ENCODE measurements at regions not wholly inside any gene's neighbourhood (a gene's known extent, or its start where the extent isn't known, plus 50 kb on each side); places are given as distances from the start of the nearest gene placed in this dataset.

GRCh38 chr7:46625032-46625431, 704.0 kb upstream of the IGFBP3 start:
- DNase-seq (ENCODE audit: low spot score), result no peak
- TF ChIP-seq, protein P1, sequence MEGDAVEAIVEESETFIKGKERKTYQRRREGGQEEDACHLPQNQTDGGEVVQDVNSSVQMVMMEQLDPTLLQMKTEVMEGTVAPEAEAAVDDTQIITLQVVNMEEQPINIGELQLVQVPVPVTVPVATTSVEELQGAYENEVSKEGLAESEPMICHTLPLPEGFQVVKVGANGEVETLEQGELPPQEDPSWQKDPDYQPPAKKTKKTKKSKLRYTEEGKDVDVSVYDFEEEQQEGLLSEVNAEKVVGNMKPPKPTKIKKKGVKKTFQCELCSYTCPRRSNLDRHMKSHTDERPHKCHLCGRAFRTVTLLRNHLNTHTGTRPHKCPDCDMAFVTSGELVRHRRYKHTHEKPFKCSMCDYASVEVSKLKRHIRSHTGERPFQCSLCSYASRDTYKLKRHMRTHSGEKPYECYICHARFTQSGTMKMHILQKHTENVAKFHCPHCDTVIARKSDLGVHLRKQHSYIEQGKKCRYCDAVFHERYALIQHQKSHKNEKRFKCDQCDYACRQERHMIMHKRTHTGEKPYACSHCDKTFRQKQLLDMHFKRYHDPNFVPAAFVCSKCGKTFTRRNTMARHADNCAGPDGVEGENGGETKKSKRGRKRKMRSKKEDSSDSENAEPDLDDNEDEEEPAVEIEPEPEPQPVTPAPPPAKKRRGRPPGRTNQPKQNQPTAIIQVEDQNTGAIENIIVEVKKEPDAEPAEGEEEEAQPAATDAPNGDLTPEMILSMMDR (IDR thresholded peaks at IDR 0.05; ENCODE audit: poor library complexity, severe bottlenecking), result no peak
- no peaks in the 10 kb centered on the region for H3K36me3 ChIP-seq (ENCODE audit: low read depth)
- no peak overlapping the region for H3K4me3 ChIP-seq (ENCODE audit: severe bottlenecking)
- no peaks in the 10 kb centered on the region for H3K9me3 ChIP-seq (ENCODE audit: severe bottlenecking)
- no peak for ATAC-seq (ENCODE audit: low read depth)
- no peaks in the 10 kb centered on the region for H3K27me3 ChIP-seq (ENCODE audit: insufficient read depth, poor library complexity, severe bottlenecking)
- H3K4me1 ChIP-seq (ENCODE audit: insufficient read depth, poor library complexity, severe bottlenecking), result no peaks in the 10 kb centered on the region
- no peak overlapping the region for H3K27ac ChIP-seq (ENCODE audit: poor library complexity, severe bottlenecking)

GRCh38 chr7:46622251-46622650, 701.2 kb upstream of the IGFBP3 start:
- Histone ChIP-seq H3K4me3 (ENCODE audit: severe bottlenecking) (no peak overlapping the region), H3K36me3 (ENCODE audit: low read depth) (no peaks in the 10 kb centered on the region), H3K27ac (ENCODE audit: poor library complexity, severe bottlenecking) (no peak overlapping the region), H3K27me3 (ENCODE audit: insufficient read depth, poor library complexity, severe bottlenecking) (no peaks in the 10 kb centered on the region), H3K9me3 (ENCODE audit: severe bottlenecking) (no peaks in the 10 kb centered on the region), H3K4me1 (ENCODE audit: insufficient read depth, poor library complexity, severe bottlenecking) (no peaks in the 10 kb centered on the region)
- TF ChIP-seq, protein P1 (IDR thresholded peaks at IDR 0.05; ENCODE audit: poor library complexity, severe bottlenecking), result no peak
- ATAC-seq (ENCODE audit: low read depth) (no peak), DNase-seq (ENCODE audit: low spot score) (no peak)

DNA sequence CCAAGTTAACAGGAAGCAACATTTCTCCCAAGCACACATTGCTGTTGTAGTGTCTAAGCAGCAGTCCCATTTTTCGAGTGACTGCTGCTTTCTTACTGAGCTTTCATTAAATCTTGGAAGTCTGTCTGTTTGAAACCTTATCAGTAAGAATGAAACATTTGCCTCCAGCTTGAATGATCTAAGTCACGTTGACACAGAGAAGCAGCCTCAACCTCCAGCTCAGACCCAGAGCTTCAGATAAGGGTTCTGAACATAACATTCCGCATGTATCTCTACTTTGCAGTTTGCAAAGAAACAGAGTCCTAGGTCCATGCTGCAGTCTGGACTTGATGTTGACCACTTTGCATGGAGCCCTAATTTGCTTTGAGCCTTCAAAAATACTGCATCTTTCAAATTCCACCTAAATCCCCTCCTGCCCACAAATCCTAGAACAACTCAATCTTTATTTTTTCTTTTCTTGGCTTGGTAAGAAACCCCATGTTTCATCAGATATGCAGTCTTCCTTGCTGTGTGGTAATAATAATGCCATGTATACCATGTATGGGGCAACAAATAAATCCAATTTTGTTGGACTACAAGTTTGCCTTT, 698.7 kb upstream of the IGFBP3 start:
- Histone ChIP-seq H3K4me3 (ENCODE audit: severe bottlenecking) (no peak overlapping the region), H3K4me1 (ENCODE audit: insufficient read depth, poor library complexity, severe bottlenecking) (no peaks in the 10 kb centered on the region), H3K27ac (ENCODE audit: poor library complexity, severe bottlenecking) (no peak overlapping the region), H3K36me3 (ENCODE audit: low read depth) (no peaks in the 10 kb centered on the region), H3K9me3 (ENCODE audit: severe bottlenecking) (no peaks in the 10 kb centered on the region), H3K27me3 (ENCODE audit: insufficient read depth, poor library complexity, severe bottlenecking) (no peaks in the 10 kb centered on the region)
- DNase-seq (ENCODE audit: low spot score) (no peak), ATAC-seq (ENCODE audit: low read depth) (no peak)
- TF ChIP-seq, protein P1 (IDR thresholded peaks at IDR 0.05; ENCODE audit: poor library complexity, severe bottlenecking), result no peak

- no peak for ATAC-seq (ENCODE audit: low read depth)
- no peaks in the 10 kb centered on the region for H3K4me1 ChIP-seq (ENCODE audit: insufficient read depth, poor library complexity, severe bottlenecking)
- no peaks in the 10 kb centered on the region for H3K36me3 ChIP-seq (ENCODE audit: low read depth)
- TF ChIP-seq, protein P1 (IDR thresholded peaks at IDR 0.05; ENCODE audit: poor library complexity, severe bottlenecking), result no peak
- no peak overlapping the region for H3K4me3 ChIP-seq (ENCODE audit: severe bottlenecking)
- H3K9me3 ChIP-seq (ENCODE audit: severe bottlenecking), result no peaks in the 10 kb centered on the region
- DNase-seq (ENCODE audit: low spot score), result no peak
- no peak overlapping the region for H3K27ac ChIP-seq (ENCODE audit: poor library complexity, severe bottlenecking)
- no peaks in the 10 kb centered on the region for H3K27me3 ChIP-seq (ENCODE audit: insufficient read depth, poor library complexity, severe bottlenecking)
Observed at GRCh38 chr7:46616636-46617035, 695.6 kb upstream of the IGFBP3 start.

DNA sequence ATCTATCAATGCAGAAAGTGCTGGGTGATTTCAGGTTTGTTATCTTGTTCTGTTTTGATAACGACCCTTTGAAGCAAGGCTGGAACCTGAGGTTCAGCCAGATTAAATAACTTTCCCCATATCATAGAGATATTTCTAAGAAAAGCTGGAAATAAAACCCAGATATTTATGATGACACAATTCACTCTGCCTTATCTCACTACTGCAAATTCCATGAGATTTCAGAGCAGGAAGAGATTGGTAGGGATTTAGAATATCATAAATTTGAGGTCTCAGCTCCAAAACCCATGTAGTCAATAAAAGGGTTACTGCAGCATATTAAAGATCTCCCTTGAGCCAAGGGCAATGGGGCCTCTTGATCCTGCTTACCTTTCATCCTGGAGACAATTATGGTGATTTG, 692.5 kb upstream of the IGFBP3 start:
- Histone ChIP-seq H3K9me3 (ENCODE audit: severe bottlenecking) (no peaks in the 10 kb centered on the region), H3K36me3 (ENCODE audit: low read depth) (no peaks in the 10 kb centered on the region), H3K4me3 (ENCODE audit: severe bottlenecking) (no peak overlapping the region), H3K27ac (ENCODE audit: poor library complexity, severe bottlenecking) (no peak overlapping the region), H3K27me3 (ENCODE audit: insufficient read depth, poor library complexity, severe bottlenecking) (no peaks in the 10 kb centered on the region), H3K4me1 (ENCODE audit: insufficient read depth, poor library complexity, severe bottlenecking) (no peaks in the 10 kb centered on the region)
- no peak for DNase-seq (ENCODE audit: low spot score)
- ATAC-seq (ENCODE audit: low read depth), result no peak
- TF ChIP-seq, protein P1 (IDR thresholded peaks at IDR 0.05; ENCODE audit: poor library complexity, severe bottlenecking), result no peak
